DOHH2 (cell line): ENCODE measurements at regions not wholly inside any gene's neighbourhood (a gene's known extent, or its start where the extent isn't known, plus 50 kb on each side); places are given as distances from the start of the nearest gene placed in this dataset.

Experiments used
- H3F3A ChIP-seq: fragments of 200-600 bp; sonication (generic), shearing (Covaris generic); 2 replicates; pipeline ENCODE4 v1.6.0; 2016; ENCODE audit warnings: antibody characterized with exemption, mild to moderate bottlenecking; ENCODE audit not compliant: control insufficient read depth, insufficient read depth
- H3K27ac ChIP-seq: fragments of 200-600 bp; sonication (generic); 2 replicates; pipeline ENCODE4 v1.5.1; 2014; ENCODE audit warnings: low read depth, mild to moderate bottlenecking, low read length, moderate library complexity
- H3K27me3 ChIP-seq: fragments of 200-600 bp; sonication (generic); 2 replicates; pipeline ENCODE4 v1.6.1; 2014; ENCODE audit warnings: mild to moderate bottlenecking, low read length, mixed read lengths; ENCODE audit not compliant: control insufficient read depth
- H3K36me3 ChIP-seq: fragments of 200-600 bp; sonication (generic); 2 replicates; pipeline ENCODE4 v1.6.1; 2014; ENCODE audit warnings: mild to moderate bottlenecking, low read length, moderate library complexity, mixed read lengths; ENCODE audit not compliant: control insufficient read depth
- H3K4me1 ChIP-seq: fragments of 200-600 bp; sonication (generic); 2 replicates; pipeline ENCODE4 v1.6.1; 2014; ENCODE audit warnings: mild to moderate bottlenecking, low read length, mixed read lengths; ENCODE audit not compliant: control insufficient read depth
- H3K4me2 ChIP-seq: fragments of 200-600 bp; sonication (generic); 2 replicates; pipeline ENCODE4 v1.6.0; 2014; ENCODE audit warnings: mild to moderate bottlenecking, low read length, moderate library complexity
- H3K4me3 ChIP-seq: fragments of 200-600 bp; sonication (generic); 2 replicates; pipeline ENCODE4 v1.5.1; 2014; ENCODE audit warnings: mild to moderate bottlenecking, low read length, mixed read lengths
- H3K79me2 ChIP-seq: fragments of 200-600 bp; sonication (generic); 2 replicates; pipeline ENCODE4 v1.6.1; 2014; ENCODE audit warnings: mild to moderate bottlenecking, low read length, mixed read lengths; ENCODE audit not compliant: control insufficient read depth
- H3K9me2 ChIP-seq: fragments of 200-600 bp; sonication (generic); replicated peaks from 2 replicates; pipeline ENCODE4 v1.6.1; 2014; ENCODE audit warnings: mild to moderate bottlenecking, low read length, mixed read lengths; ENCODE audit not compliant: control insufficient read depth
- H3K9me3 ChIP-seq: fragments of 200-600 bp; sonication (generic); 2 replicates; pipeline ENCODE4 v1.6.1; 2014; ENCODE audit warnings: antibody characterized with exemption, low read length, mixed read lengths; ENCODE audit not compliant: control insufficient read depth, insufficient read depth
- H4K20me1 ChIP-seq: fragments of 200-600 bp; sonication (generic); 2 replicates; pipeline ENCODE4 v1.6.0; 2014; ENCODE audit warnings: low read depth, mild to moderate bottlenecking, antibody characterized with exemption, low read length, moderate library complexity; ENCODE audit not compliant: control insufficient read depth, insufficient read depth
- EZH2phosphoT487 ChIP-seq: fragments of 200-600 bp; sonication (generic); IDR thresholded peaks from 2 replicates; pipeline ENCODE4 v1.6.1; 2017; ENCODE audit warnings: borderline replicate concordance, mild to moderate bottlenecking, antibody characterized with exemption, low read length, moderate library complexity, mixed read lengths
- TF ChIP-seq, protein P1 (sequence below): fragments of 200-600 bp; sonication (generic); IDR thresholded peaks from one replicate; pipeline ENCODE4 v1.5.1; 2014; ENCODE audit warnings: antibody characterized with exemption, mild to moderate bottlenecking, low read depth, low read length; ENCODE audit not compliant: poor library complexity, severe bottlenecking

DNA sequence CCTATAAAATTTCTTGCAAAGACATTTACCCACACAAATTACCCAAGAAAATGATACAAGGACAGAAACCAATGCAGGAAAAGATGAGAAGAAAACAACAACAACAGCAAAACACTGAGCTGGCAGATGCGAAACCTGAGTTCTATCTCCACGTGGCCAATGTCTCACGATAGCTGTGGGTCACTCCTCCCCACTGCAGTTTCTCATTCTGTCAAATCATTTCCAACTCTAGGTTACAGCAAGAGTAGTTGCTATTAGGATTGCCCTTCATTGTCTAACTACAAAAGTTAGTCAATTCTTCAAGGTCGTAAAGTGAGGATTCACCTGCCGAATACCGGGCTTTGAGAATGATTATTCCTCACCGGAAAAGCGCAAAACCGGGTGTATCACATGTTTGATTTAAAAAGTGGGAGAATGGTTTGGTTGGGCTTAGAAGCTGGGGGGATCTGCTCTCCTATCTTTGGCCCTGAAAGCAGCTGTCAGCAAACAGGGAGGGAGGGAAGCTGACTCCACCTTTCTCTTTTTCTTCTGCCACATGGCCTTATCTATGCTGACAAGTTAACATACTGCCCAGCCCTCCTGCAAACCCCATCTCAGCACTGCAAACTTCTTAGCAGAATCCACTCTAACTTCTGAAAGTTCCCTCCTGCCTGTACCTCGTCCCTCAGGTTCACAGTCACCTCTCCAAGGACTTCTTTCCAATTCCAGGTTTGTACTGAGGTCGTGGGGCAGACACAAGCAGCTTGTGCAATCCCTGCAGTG lies 473.0 kb downstream of the SOX11 start:
- no peaks in the 10 kb centered on the region for H3K4me1 ChIP-seq
- no peaks in the 10 kb centered on the region for H3K27me3 ChIP-seq
- no peak overlapping the region for H3K4me2 ChIP-seq
- no peak overlapping the region for H3K27ac ChIP-seq
- no peak overlapping the region for H3K4me3 ChIP-seq
- no peaks in the 10 kb centered on the region for H4K20me1 ChIP-seq
- peaks cover 3% of the 10 kb centered on the region; the same call in 1 of the 2 replicates for H3K9me3 ChIP-seq
- no peaks in the 10 kb centered on the region for H3K9me2 ChIP-seq
- H3K36me3 ChIP-seq = no peaks in the 10 kb centered on the region
- no peaks in the 10 kb centered on the region for H3F3A ChIP-seq
- TF ChIP-seq, protein P1, sequence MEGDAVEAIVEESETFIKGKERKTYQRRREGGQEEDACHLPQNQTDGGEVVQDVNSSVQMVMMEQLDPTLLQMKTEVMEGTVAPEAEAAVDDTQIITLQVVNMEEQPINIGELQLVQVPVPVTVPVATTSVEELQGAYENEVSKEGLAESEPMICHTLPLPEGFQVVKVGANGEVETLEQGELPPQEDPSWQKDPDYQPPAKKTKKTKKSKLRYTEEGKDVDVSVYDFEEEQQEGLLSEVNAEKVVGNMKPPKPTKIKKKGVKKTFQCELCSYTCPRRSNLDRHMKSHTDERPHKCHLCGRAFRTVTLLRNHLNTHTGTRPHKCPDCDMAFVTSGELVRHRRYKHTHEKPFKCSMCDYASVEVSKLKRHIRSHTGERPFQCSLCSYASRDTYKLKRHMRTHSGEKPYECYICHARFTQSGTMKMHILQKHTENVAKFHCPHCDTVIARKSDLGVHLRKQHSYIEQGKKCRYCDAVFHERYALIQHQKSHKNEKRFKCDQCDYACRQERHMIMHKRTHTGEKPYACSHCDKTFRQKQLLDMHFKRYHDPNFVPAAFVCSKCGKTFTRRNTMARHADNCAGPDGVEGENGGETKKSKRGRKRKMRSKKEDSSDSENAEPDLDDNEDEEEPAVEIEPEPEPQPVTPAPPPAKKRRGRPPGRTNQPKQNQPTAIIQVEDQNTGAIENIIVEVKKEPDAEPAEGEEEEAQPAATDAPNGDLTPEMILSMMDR = no peak
- no peak for TF ChIP-seq EZH2phosphoT487
- H3K79me2 ChIP-seq = no peaks in the 10 kb centered on the region

DNA sequence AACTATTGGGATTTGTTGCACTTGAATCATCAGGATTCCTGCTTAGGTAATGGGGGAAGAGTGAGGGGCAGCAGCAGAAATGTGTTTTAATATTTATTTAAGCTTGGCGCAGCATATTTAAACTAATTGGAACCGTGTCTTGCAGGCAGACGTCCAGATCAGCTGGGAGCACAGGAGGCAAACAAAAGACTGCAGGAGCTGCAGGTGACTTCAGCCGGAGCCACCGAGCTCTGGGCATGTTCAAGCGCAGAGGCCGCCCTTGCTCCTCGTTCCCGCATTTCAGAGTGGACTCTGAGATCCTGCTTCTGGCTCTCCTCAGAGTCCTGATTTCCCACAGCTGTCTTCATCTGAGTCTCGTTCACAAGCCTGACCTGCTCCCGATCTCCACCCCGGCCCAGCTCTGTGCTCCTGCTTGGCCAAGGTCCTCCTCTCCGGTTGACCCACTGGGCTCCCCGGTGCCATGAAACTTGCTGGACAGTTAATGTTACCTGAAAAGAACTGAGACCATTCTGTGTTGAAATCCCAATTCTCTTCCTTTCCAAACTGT lies 475.5 kb downstream of the SOX11 start:
- 0 out of 2 replicates have a peak, but pooled peaks cover 4% of the 10 kb centered on the region for H3K9me3 ChIP-seq
- H3K4me1 ChIP-seq = no peaks in the 10 kb centered on the region
- H3K27ac ChIP-seq = no peak overlapping the region
- H3K9me2 ChIP-seq = no peaks in the 10 kb centered on the region
- no peak overlapping the region for H3K4me2 ChIP-seq
- H3F3A ChIP-seq = no peaks in the 10 kb centered on the region
- no peaks in the 10 kb centered on the region for H3K79me2 ChIP-seq
- TF ChIP-seq, protein P1 = no peak
- no peak for TF ChIP-seq EZH2phosphoT487
- no peak overlapping the region for H3K4me3 ChIP-seq
- H4K20me1 ChIP-seq = no peaks in the 10 kb centered on the region
- H3K36me3 ChIP-seq = no peaks in the 10 kb centered on the region
- H3K27me3 ChIP-seq = no peaks in the 10 kb centered on the region

GRCh38 chr2:6168485-6168884 lies 476.3 kb downstream of the SOX11 start:
- Histone ChIP-seq H3K79me2 (no peaks in the 10 kb centered on the region), H3K27me3 (no peaks in the 10 kb centered on the region), H3K27ac (no peak overlapping the region), H3K4me3 (no peak overlapping the region), H3K9me2 (no peaks in the 10 kb centered on the region), H3K4me1 (no peaks in the 10 kb centered on the region), H3K4me2 (no peak overlapping the region), H4K20me1 (no peaks in the 10 kb centered on the region), H3K9me3 (peaks cover 10% of the 10 kb centered on the region), H3K36me3 (no peaks in the 10 kb centered on the region), H3F3A (no peaks in the 10 kb centered on the region)
- TF ChIP-seq EZH2phosphoT487 = no peak
- TF ChIP-seq, protein P1 = no peak
